ENCODE measurements at regions not wholly inside any gene's neighbourhood (a gene's known extent, or its start where the extent isn't known, plus 50 kb on each side); places are given as distances from the start of the nearest gene placed in this dataset.

GRCh38 chr5:159416438-159416837 lies 86.2 kb upstream of the IL12B start:
- TF ChIP-seq, protein P1, sequence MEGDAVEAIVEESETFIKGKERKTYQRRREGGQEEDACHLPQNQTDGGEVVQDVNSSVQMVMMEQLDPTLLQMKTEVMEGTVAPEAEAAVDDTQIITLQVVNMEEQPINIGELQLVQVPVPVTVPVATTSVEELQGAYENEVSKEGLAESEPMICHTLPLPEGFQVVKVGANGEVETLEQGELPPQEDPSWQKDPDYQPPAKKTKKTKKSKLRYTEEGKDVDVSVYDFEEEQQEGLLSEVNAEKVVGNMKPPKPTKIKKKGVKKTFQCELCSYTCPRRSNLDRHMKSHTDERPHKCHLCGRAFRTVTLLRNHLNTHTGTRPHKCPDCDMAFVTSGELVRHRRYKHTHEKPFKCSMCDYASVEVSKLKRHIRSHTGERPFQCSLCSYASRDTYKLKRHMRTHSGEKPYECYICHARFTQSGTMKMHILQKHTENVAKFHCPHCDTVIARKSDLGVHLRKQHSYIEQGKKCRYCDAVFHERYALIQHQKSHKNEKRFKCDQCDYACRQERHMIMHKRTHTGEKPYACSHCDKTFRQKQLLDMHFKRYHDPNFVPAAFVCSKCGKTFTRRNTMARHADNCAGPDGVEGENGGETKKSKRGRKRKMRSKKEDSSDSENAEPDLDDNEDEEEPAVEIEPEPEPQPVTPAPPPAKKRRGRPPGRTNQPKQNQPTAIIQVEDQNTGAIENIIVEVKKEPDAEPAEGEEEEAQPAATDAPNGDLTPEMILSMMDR (IDR thresholded peaks at IDR 0.05; ENCODE audit: borderline replicate concordance, extremely low read depth, low read length, poor library complexity, severe bottlenecking) = no peak
- no peak for TF ChIP-seq EZH2 (IDR thresholded peaks at IDR 0.05; ENCODE audit: borderline replicate concordance, low read depth, low read length, severe bottlenecking)
